ENCODE measurements at regions not wholly inside any gene's neighbourhood (a gene's known extent, or its start where the extent isn't known, plus 50 kb on each side); places are given as distances from the start of the nearest gene placed in this dataset.

DNA sequence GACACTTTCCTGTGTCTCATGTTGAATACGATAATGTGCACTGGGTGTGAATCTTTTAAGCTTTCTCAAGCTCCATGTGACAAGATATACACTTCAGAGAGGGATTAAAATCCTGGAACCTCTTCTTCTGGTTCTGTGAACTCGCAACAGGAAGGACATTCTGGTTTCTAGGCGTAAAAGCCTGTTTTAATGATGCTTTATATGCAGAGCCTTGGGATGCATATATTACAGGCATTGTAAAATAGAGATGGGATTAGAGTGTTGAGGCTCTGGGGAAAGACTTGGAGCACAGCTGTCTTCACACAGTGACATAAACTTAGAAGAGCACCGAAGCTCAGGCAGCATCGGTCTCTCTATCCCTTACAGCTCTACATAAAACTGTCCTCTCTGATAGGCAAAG is 107.7 kb upstream of the SV2C start:
- H3K4me2 ChIP-seq (ENCODE audit: control insufficient read depth, extremely low read depth, insufficient read depth, low read depth, low read length) = no peak overlapping the region
- no peaks in the 10 kb centered on the region for H3K9me1 ChIP-seq (ENCODE audit: control insufficient read depth, extremely low read depth, insufficient read depth, low read length)
- no peaks in the 10 kb centered on the region for H3K79me2 ChIP-seq (ENCODE audit: control insufficient read depth, insufficient read depth, low read length)
- H3K4me1 ChIP-seq (ENCODE audit: control insufficient read depth, extremely low read depth, insufficient read depth, low read length) = no peaks in the 10 kb centered on the region
- TF ChIP-seq EZH2 (IDR thresholded peaks at IDR 0.05; ENCODE audit: low read length) = no peak
- no peak for TF ChIP-seq CTCF (optimal IDR thresholded peaks at IDR 0.05 in 1 of 3, IDR thresholded peaks at IDR 0.05 in 1 of 3, conservative IDR thresholded peaks at IDR 0.05 in 1 of 3; ENCODE audit: extremely low read depth in 1 of 3, insufficient read depth in 2 of 3, low read length in 3 of 3)
- no peak overlapping the region for H3K27ac ChIP-seq (ENCODE audit: control insufficient read depth, insufficient read depth, low read length)
- no peak overlapping the region for H3K4me3 ChIP-seq (ENCODE audit: control insufficient read depth in 2 of 3, extremely low read depth in 1 of 3, insufficient read depth in 2 of 3, low read depth in 1 of 3, low read length in 3 of 3)
- no peaks in the 10 kb centered on the region for H3K36me3 ChIP-seq (ENCODE audit: control insufficient read depth in 2 of 2, extremely low read depth in 1 of 2, insufficient read depth in 2 of 2, low read length in 2 of 2)
- no peak overlapping the region for H2AFZ ChIP-seq (ENCODE audit: control insufficient read depth, low read length)
- dilution Hi-C loops (cut with MboI; ENCODE audit: extremely low pct_ligation_motif_present, low sequenced_read_pairs) = no loop called here
- H3K9me3 ChIP-seq (ENCODE audit: control insufficient read depth, low read depth, low read length) = no peaks in the 10 kb centered on the region
- H3K9ac ChIP-seq (ENCODE audit: control insufficient read depth, extremely low read depth, insufficient read depth, low read length) = no peak overlapping the region
- H3K27me3 ChIP-seq (ENCODE audit: control insufficient read depth, extremely low read depth, insufficient read depth, low read length) = no peaks in the 10 kb centered on the region
- DNase-seq (ENCODE audit: low read depth, low spot score) = no peak
- no peak for FAIRE-seq
- H4K20me1 ChIP-seq (ENCODE audit: control insufficient read depth, extremely low read depth, insufficient read depth, low read length) = no peaks in the 10 kb centered on the region

DNA sequence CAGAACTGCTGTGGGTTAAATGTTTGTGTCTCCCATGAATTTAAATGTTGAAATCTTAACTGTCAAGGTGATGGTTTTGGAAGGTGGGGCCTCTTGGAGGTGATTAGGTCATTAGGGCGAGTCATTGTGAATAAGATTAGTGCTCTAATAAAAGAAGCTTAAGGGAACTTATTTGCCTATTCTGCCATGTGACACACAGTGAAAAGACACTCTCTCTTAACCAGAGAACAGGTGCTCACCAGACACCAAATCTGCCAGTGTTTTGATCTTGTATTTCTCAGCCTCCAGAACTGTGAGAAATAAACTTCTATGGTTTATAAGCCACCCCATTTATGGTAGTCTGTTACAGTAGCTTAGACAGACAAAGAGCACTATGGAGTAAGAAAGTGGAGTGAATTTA is 117.9 kb upstream of the SV2C start:
- no peak for FAIRE-seq

More for the DNA sequence above, 117.9 kb upstream of the SV2C start:
- H3K4me2 ChIP-seq (ENCODE audit: control insufficient read depth, extremely low read depth, insufficient read depth, low read depth, low read length) = no peak overlapping the region
- H3K9me1 ChIP-seq (ENCODE audit: control insufficient read depth, extremely low read depth, insufficient read depth, low read length) = no peaks in the 10 kb centered on the region
- no peaks in the 10 kb centered on the region for H3K27me3 ChIP-seq (ENCODE audit: control insufficient read depth, extremely low read depth, insufficient read depth, low read length)
- H3K27ac ChIP-seq (ENCODE audit: control insufficient read depth, insufficient read depth, low read length) = no peak overlapping the region
- H3K4me3 ChIP-seq (ENCODE audit: control insufficient read depth in 2 of 3, extremely low read depth in 1 of 3, insufficient read depth in 2 of 3, low read depth in 1 of 3, low read length in 3 of 3) = no peak overlapping the region
- no peaks in the 10 kb centered on the region for H3K9me3 ChIP-seq (ENCODE audit: control insufficient read depth, low read depth, low read length)
- H3K36me3 ChIP-seq (ENCODE audit: control insufficient read depth in 2 of 2, extremely low read depth in 1 of 2, insufficient read depth in 2 of 2, low read length in 2 of 2) = no peaks in the 10 kb centered on the region
- dilution Hi-C loops (cut with MboI; ENCODE audit: extremely low pct_ligation_motif_present, low sequenced_read_pairs) = no loop called here
- H3K79me2 ChIP-seq (ENCODE audit: control insufficient read depth, insufficient read depth, low read length) = no peaks in the 10 kb centered on the region
- no peaks in the 10 kb centered on the region for H3K4me1 ChIP-seq (ENCODE audit: control insufficient read depth, extremely low read depth, insufficient read depth, low read length)
- no peak overlapping the region for H3K9ac ChIP-seq (ENCODE audit: control insufficient read depth, extremely low read depth, insufficient read depth, low read length)
- H4K20me1 ChIP-seq (ENCODE audit: control insufficient read depth, extremely low read depth, insufficient read depth, low read length) = no peaks in the 10 kb centered on the region
- H2AFZ ChIP-seq (ENCODE audit: control insufficient read depth, low read length) = no peak overlapping the region
- no peak for DNase-seq (ENCODE audit: low read depth, low spot score)
- no peak for TF ChIP-seq CTCF (optimal IDR thresholded peaks at IDR 0.05 in 1 of 3, IDR thresholded peaks at IDR 0.05 in 1 of 3, conservative IDR thresholded peaks at IDR 0.05 in 1 of 3; ENCODE audit: extremely low read depth in 1 of 3, insufficient read depth in 2 of 3, low read length in 3 of 3)
- TF ChIP-seq EZH2 (IDR thresholded peaks at IDR 0.05; ENCODE audit: low read length) = no peak

All from keratinocyte (primary cell).